H1 (cell line): ENCODE measurements at regions not wholly inside any gene's neighbourhood (a gene's known extent, or its start where the extent isn't known, plus 50 kb on each side); places are given as distances from the start of the nearest gene placed in this dataset.

Source experiments
- CTCF ChIA-PET: fragments of 300-600 bp; sonication (Branson Sonifier 250); formaldehyde crosslinking; loops from one replicate; lab custom pipeline; 2021; ENCODE audit not compliant: partially characterized antibody; lab: Charles Lee
- POLR2A ChIA-PET: fragments of 300-600 bp; sonication (Branson Sonifier 250); formaldehyde crosslinking; loops from one replicate; lab custom pipeline; 2021; ENCODE audit warnings: inconsistent platforms; ENCODE audit not compliant: partially characterized antibody; lab: Charles Lee
- DNase-seq, 2 experiments: peaks; one replicate each; pipeline versions ENCODE4 v3.0.0 to v3.0.0-alpha.2; 2010 to 2022; ENCODE audit warnings: low spot score in 2 of 2, low read depth in 1 of 2, mixed read lengths in 1 of 2
- FAIRE-seq: peaks from 2 replicates; lab custom pipeline; 2011; peaks lifted over from hg19 to GRCh38; lab: Jason Lieb, UNC
- H2AFZ ChIP-seq: 2 replicates; pipeline ENCODE4 v1.8.1; 2012; ENCODE audit warnings: low read length, inconsistent platforms
- H2AK5ac ChIP-seq: 2 replicates; pipeline ENCODE4 v1.6.1; 2013; ENCODE audit warnings: low read depth, low read length
- H2BK120ac ChIP-seq: replicated peaks from 2 replicates; pipeline ENCODE3; 2013; ENCODE audit warnings: low read depth, low read length, inconsistent platforms
- H2BK12ac ChIP-seq: 2 replicates; pipeline ENCODE4 v1.6.1; 2013; ENCODE audit warnings: low read depth, low read length
- H2BK15ac ChIP-seq: 2 replicates; pipeline ENCODE4 v1.6.1; 2013; ENCODE audit warnings: low read length
- H2BK20ac ChIP-seq: 2 replicates; pipeline ENCODE4 v1.6.1; 2013; ENCODE audit warnings: low read length
- H2BK5ac ChIP-seq: 2 replicates; pipeline ENCODE4 v1.6.1; 2013; ENCODE audit warnings: low read depth, low read length
- H3K14ac ChIP-seq: 2 replicates; pipeline ENCODE4 v1.6.1; 2013; ENCODE audit warnings: inconsistent platforms; ENCODE audit not compliant: insufficient read length
- H3K18ac ChIP-seq: 2 replicates; pipeline ENCODE4 v1.6.1; 2013; ENCODE audit warnings: low read length; ENCODE audit errors: extremely low read depth
- H3K23ac ChIP-seq: 2 replicates; pipeline ENCODE4 v1.6.1; 2013; ENCODE audit warnings: inconsistent platforms; ENCODE audit not compliant: insufficient read length
- H3K23me2 ChIP-seq: 2 replicates; pipeline ENCODE4 v1.6.1; 2013; ENCODE audit warnings: low read depth, low read length
- H3K27ac ChIP-seq: 2 replicates; pipeline ENCODE4 v1.6.1; 2011; ENCODE audit warnings: low read depth, low read length, inconsistent platforms
- H3K27me3 ChIP-seq, 4 experiments: replicated peaks in 1 of 4; 1 replicate in 1 of 4; 2 replicates in 3 of 4; pipeline versions ENCODE4 v1.6.1 to v1.8.1; 2011 to 2013; ENCODE audit warnings: low read length in 3 of 4, mild to moderate bottlenecking in 3 of 4, inconsistent platforms in 2 of 4, mixed read lengths in 2 of 4, moderate library complexity in 1 of 4; ENCODE audit not compliant: control insufficient read depth in 3 of 4, insufficient read depth in 3 of 4; ENCODE audit errors: extremely low read depth in 1 of 4
- H3K36me3 ChIP-seq, 4 experiments: 2 replicates each; pipeline versions ENCODE4 v1.6.1 to v1.8.1; 2011 to 2013; ENCODE audit warnings: mild to moderate bottlenecking in 4 of 4, low read length in 3 of 4, moderate library complexity in 2 of 4, control low read depth in 1 of 4, inconsistent platforms in 1 of 4; ENCODE audit not compliant: insufficient read depth in 4 of 4, control insufficient read depth in 2 of 4
- H3K4ac ChIP-seq: replicated peaks from 2 replicates; pipeline ENCODE3; 2013; ENCODE audit warnings: low read length, low read depth, mixed read lengths, inconsistent platforms; ENCODE audit not compliant: insufficient read length
- H3K4me1 ChIP-seq, 4 experiments: replicated peaks in 1 of 4; 1 replicate in 1 of 4; 2 replicates in 3 of 4; pipeline versions ENCODE4 v1.6.1 to v1.8.1; 2011 to 2013; ENCODE audit warnings: low read length in 3 of 4, inconsistent platforms in 2 of 4, mixed read lengths in 1 of 4; ENCODE audit not compliant: insufficient read depth in 4 of 4, control insufficient read depth in 3 of 4
- H3K4me2 ChIP-seq, 2 experiments: 2 replicates each; pipeline versions ENCODE4 v1.6.1 to v1.8.1; 2011 to 2013; ENCODE audit warnings: low read depth in 2 of 2, low read length in 2 of 2, control low read depth in 1 of 2, inconsistent platforms in 1 of 2, mild to moderate bottlenecking in 1 of 2; ENCODE audit not compliant: insufficient read depth in 1 of 2
- H3K4me3 ChIP-seq, 4 experiments: fragments of 200-600, 300-600 bp in 1 of 4; sonication (generic), shearing (Covaris generic), sonication (Bioruptor Twin) in 1 of 4; 2 replicates each; pipeline versions ENCODE4 v1.5.1 to v1.8.1; 2011 to 2016; ENCODE audit warnings: low read length in 4 of 4, low read depth in 3 of 4, control low read depth in 2 of 4, inconsistent platforms in 2 of 4, mild to moderate bottlenecking in 2 of 4, mixed read lengths in 1 of 4, moderate library complexity in 1 of 4; ENCODE audit not compliant: insufficient read depth in 2 of 4; ENCODE audit errors: extremely low read depth in 1 of 4
- H3K56ac ChIP-seq: replicated peaks from 2 replicates; pipeline ENCODE3; 2013; ENCODE audit warnings: low read depth, mild to moderate bottlenecking, mixed read lengths, low read length, inconsistent platforms; ENCODE audit not compliant: insufficient read length
- H3K79me1 ChIP-seq: 2 replicates; pipeline ENCODE4 v1.6.1; 2013; ENCODE audit warnings: low read depth, low read length, control low read depth
- H3K79me2 ChIP-seq, 2 experiments: 2 replicates each; pipeline versions ENCODE4 v1.6.1 to v1.8.1; 2012 to 2013; ENCODE audit warnings: low read length in 2 of 2, mild to moderate bottlenecking in 2 of 2, inconsistent platforms in 1 of 2; ENCODE audit not compliant: insufficient read depth in 2 of 2, control insufficient read depth in 1 of 2
- H3K9ac ChIP-seq, 4 experiments: replicated peaks in 1 of 4; 1 replicate in 1 of 4; 2 replicates in 3 of 4; pipeline versions ENCODE4 v1.6.1 to v1.8.1; 2011 to 2013; ENCODE audit warnings: low read depth in 3 of 4, low read length in 3 of 4, control low read depth in 2 of 4, mild to moderate bottlenecking in 2 of 4, moderate library complexity in 2 of 4, inconsistent platforms in 1 of 4; ENCODE audit errors: extremely low read depth in 1 of 4
- H3K9me3 ChIP-seq, 2 experiments: 2 replicates each; pipeline versions ENCODE4 v1.6.1 to v1.8.1; 2012 to 2013; ENCODE audit warnings: mild to moderate bottlenecking in 2 of 2, moderate library complexity in 2 of 2, control low read depth in 1 of 2, inconsistent platforms in 1 of 2, low read depth in 1 of 2, low read length in 1 of 2, mixed read lengths in 1 of 2; ENCODE audit not compliant: insufficient read depth in 2 of 2
- H4K20me1 ChIP-seq, 2 experiments: replicated peaks in 1 of 2; 2 replicates each; pipeline versions ENCODE3 to v1.8.1; 2011 to 2013; ENCODE audit warnings: inconsistent platforms in 2 of 2, low read length in 2 of 2, mild to moderate bottlenecking in 1 of 2; ENCODE audit not compliant: insufficient read depth in 2 of 2, control insufficient read depth in 1 of 2
- H4K5ac ChIP-seq: 2 replicates; pipeline ENCODE4 v1.6.1; 2013; ENCODE audit warnings: low read length, low read depth, mixed read lengths, inconsistent platforms; ENCODE audit not compliant: insufficient read length
- H4K8ac ChIP-seq: 2 replicates; pipeline ENCODE4 v1.8.0; 2013; ENCODE audit warnings: mild to moderate bottlenecking, moderate library complexity, low read length, inconsistent platforms; ENCODE audit not compliant: insufficient read depth; ENCODE audit errors: extremely low read depth
- H4K91ac ChIP-seq: replicated peaks from 2 replicates; pipeline ENCODE3; 2013; ENCODE audit warnings: low read length, mixed read lengths, inconsistent platforms; ENCODE audit not compliant: insufficient read length
- BCL11A ChIP-seq, 2 experiments: IDR thresholded peaks; one replicate each; pipeline ENCODE4 v1.6.1; 2011; ENCODE audit warnings: low read depth in 2 of 2, low read length in 2 of 2, mild to moderate bottlenecking in 2 of 2
- WGBS, 2 experiments: shearing (Covaris generic) in 1 of 2; methylation state at CpG; one replicate each; pipeline versions ENCODE4 v1.1.6 to v1.1.7; 2013 to 2015; ENCODE audit warnings: low lambda C conversion rate in 2 of 2, mixed read lengths in 2 of 2, inconsistent platforms in 1 of 2, low coverage in 1 of 2, missing lambda C conversion rate in 1 of 2; ENCODE audit not compliant: insufficient replicate concordance in 2 of 2, insufficient coverage in 1 of 2, insufficient read length in 1 of 2; ENCODE audit errors: extremely low coverage in 1 of 2, missing lambda C conversion rate in 1 of 2; 5-methylcytosine and 5-hydroxymethylcytosine counted together

DNA sequence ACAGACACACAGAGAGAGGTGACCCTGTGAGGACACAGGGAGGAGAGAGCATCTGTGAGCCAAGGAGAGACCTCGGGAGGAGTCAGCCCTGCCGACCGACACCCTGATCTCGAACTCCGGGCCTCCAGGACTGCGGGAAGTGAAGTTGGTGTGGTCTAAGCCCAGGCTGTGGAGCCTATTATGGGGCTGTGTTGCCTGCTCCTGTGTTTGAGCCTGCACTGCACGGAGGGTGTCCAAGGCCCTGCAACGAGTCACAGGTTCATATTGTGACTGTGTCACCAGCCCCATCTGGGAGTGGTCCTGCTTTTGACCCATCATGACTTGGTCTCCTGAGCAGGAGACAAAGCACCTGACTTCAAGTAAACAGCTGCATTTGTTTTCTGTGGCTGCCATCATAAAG lies 186.0 kb upstream of the AJAP1 start:
- no peak overlapping the region for H3K14ac ChIP-seq
- no peak overlapping the region for H2BK20ac ChIP-seq
- H4K91ac ChIP-seq, result no peak overlapping the region
- no peak overlapping the region for H3K9ac ChIP-seq
- H2AK5ac ChIP-seq, result no peak overlapping the region
- no peak overlapping the region for H2BK5ac ChIP-seq
- no peak overlapping the region for H3K4me3 ChIP-seq
- no peak overlapping the region for H3K4ac ChIP-seq
- no peaks in the 10 kb centered on the region for H3K79me1 ChIP-seq
- no peaks in the 10 kb centered on the region for H3K4me1 ChIP-seq
- H3K23me2 ChIP-seq, result no peaks in the 10 kb centered on the region
- no peak overlapping the region for H2BK120ac ChIP-seq
- H4K20me1 ChIP-seq, result peaks cover 0 to 2% of the 10 kb centered on the region in 2 experiments
- 87% methylated on average over 8 of the region's 8 CpGs; no CpG with 5 or more reads in 1 of the 2 experiments for WGBS, 2 experiments
- H2BK12ac ChIP-seq, result no peak overlapping the region
- no peak overlapping the region for H2BK15ac ChIP-seq
- H4K8ac ChIP-seq, result no peak overlapping the region
- no peak for FAIRE-seq
- no peak overlapping the region for H3K27ac ChIP-seq
- POLR2A ChIA-PET, result no interaction called here
- no peak overlapping the region for H3K23ac ChIP-seq
- no peak overlapping the region for H3K18ac ChIP-seq
- H4K5ac ChIP-seq, result no peak overlapping the region
- no peak overlapping the region for H3K56ac ChIP-seq
- DNase-seq, result no peak
- no peak overlapping the region for H2AFZ ChIP-seq
- H3K4me2 ChIP-seq, result no peak overlapping the region
- H3K36me3 ChIP-seq, result no peaks in the 10 kb centered on the region
- CTCF ChIA-PET, result no interaction called here
- H3K9me3 ChIP-seq, result peaks cover 10 to 34% of the 10 kb centered on the region in 2 experiments
- H3K79me2 ChIP-seq, result no peaks in the 10 kb centered on the region
- H3K27me3 ChIP-seq, result no peaks in the 10 kb centered on the region
- TF ChIP-seq BCL11A (IDR thresholded peaks at IDR 0.05; ENCODE audit: low read depth in 2 of 2, low read length in 2 of 2), result no peak
